MM.1S (cell line): ENCODE measurements at regions not wholly inside any gene's neighbourhood (a gene's known extent, or its start where the extent isn't known, plus 50 kb on each side); places are given as distances from the start of the nearest gene placed in this dataset.
"Not testable (repeated sequence)": the region's sequence is repeated elsewhere in the genome, so short reads cannot be mapped to it uniquely, and the experiment has no call there.

Experiments used
- DNase-seq: peaks from one replicate; pipeline ENCODE4 v3.0.0-alpha.2; 2015
- H2AFZ ChIP-seq: fragments of 300-600 bp; sonication (generic); 2 replicates; pipeline ENCODE4 v1.6.0; 2016; ENCODE audit warnings: antibody characterized with exemption, low read length
- H3F3A ChIP-seq: fragments of 300-600 bp; sonication (generic); 2 replicates; pipeline ENCODE4 v1.6.1; 2016; ENCODE audit warnings: mild to moderate bottlenecking, antibody characterized with exemption, low read length, moderate library complexity, mixed read lengths; ENCODE audit not compliant: insufficient read depth
- H3K27ac ChIP-seq: fragments of 300-600 bp; sonication (generic); 2 replicates; pipeline ENCODE4 v1.5.1; 2016; ENCODE audit warnings: mild to moderate bottlenecking, low read length
- H3K27me3 ChIP-seq: fragments of 300-600 bp; sonication (generic); replicated peaks from 2 replicates; pipeline ENCODE4 v1.6.0; 2016; ENCODE audit warnings: low read length; ENCODE audit not compliant: insufficient read depth
- H3K36me3 ChIP-seq: fragments of 300-600 bp; sonication (generic); replicated peaks from 2 replicates; pipeline ENCODE4 v1.6.1; 2016; ENCODE audit warnings: mild to moderate bottlenecking, low read length, mixed read lengths; ENCODE audit not compliant: insufficient read depth
- H3K4me1 ChIP-seq: fragments of 300-600 bp; sonication (generic); 2 replicates; pipeline ENCODE4 v1.6.1; 2016; ENCODE audit warnings: low read length, mixed read lengths
- H3K4me2 ChIP-seq: fragments of 300-600 bp; sonication (generic); 2 replicates; pipeline ENCODE4 v1.6.0; 2016; ENCODE audit warnings: low read depth, low read length
- H3K4me3 ChIP-seq: fragments of 300-600 bp; sonication (generic); 2 replicates; pipeline ENCODE4 v1.5.1; 2016; ENCODE audit warnings: low read length, mixed read lengths
- H3K79me2 ChIP-seq: fragments of 300-600 bp; sonication (generic); 2 replicates; pipeline ENCODE4 v1.6.1; 2016; ENCODE audit warnings: mixed run types, low read length, mixed read lengths
- H3K9ac ChIP-seq: fragments of 300-600 bp; sonication (generic); 2 replicates; pipeline ENCODE4 v1.6.1; 2016; ENCODE audit warnings: low read length, mixed read lengths
- H3K9me2 ChIP-seq: fragments of 300-600 bp; sonication (generic); replicated peaks from 2 replicates; pipeline ENCODE4 v1.6.1; 2016; ENCODE audit warnings: mild to moderate bottlenecking, low read length, mixed read lengths; ENCODE audit not compliant: insufficient read depth
- H3K9me3 ChIP-seq: fragments of 300-600 bp; sonication (generic); replicated peaks from 2 replicates; pipeline ENCODE4 v1.6.1; 2016; ENCODE audit warnings: mild to moderate bottlenecking, low read length, mixed read lengths; ENCODE audit not compliant: insufficient read depth
- H4K20me1 ChIP-seq: fragments of 300-600 bp; sonication (generic); 2 replicates; pipeline ENCODE4 v1.6.1; 2016; ENCODE audit warnings: mild to moderate bottlenecking, low read length, moderate library complexity, mixed read lengths; ENCODE audit not compliant: insufficient read depth
- EZH2 ChIP-seq: fragments of 300-600 bp; sonication (generic); optimal IDR thresholded peaks from 2 replicates; pipeline ENCODE3; 2017; ENCODE audit warnings: low read depth, mild to moderate bottlenecking, antibody characterized with exemption, low read length, mixed read lengths
- EZH2phosphoT487 ChIP-seq: fragments of 300-600 bp; sonication (generic); IDR thresholded peaks from 2 replicates; pipeline ENCODE4 v1.6.1; 2018; ENCODE audit warnings: antibody characterized with exemption, low read length
- TF ChIP-seq, protein P1 (sequence below): fragments of 300-600 bp; sonication (generic); IDR thresholded peaks from 2 replicates; pipeline ENCODE4 v1.5.1; 2016; ENCODE audit warnings: antibody characterized with exemption, low read length, mixed read lengths

DNA sequence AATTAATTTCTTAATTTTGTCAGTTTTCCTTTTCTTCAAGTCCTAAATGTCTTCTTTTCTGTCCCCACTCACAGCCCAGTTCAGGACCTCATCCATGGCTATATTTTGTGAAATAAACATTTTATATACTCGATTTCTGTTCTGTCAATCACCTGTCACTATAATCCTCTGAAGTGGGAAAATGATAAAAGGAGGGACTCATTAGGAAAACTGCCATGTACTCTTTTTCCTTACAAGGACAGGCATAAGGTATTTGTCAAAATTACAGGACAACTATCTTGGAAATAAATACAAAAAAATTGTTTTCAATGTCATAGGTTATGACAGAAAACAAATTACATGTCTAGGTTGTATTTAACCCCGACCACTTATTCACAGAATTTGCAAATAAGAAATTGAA lies 240.1 kb upstream of the CBLB start:
- H3K79me2 ChIP-seq: no peaks in the 10 kb centered on the region
- H3F3A ChIP-seq: no peaks in the 10 kb centered on the region
- no peaks in the 10 kb centered on the region for H3K36me3 ChIP-seq
- no peaks in the 10 kb centered on the region for H3K27me3 ChIP-seq
- H3K9me2 ChIP-seq: no peaks in the 10 kb centered on the region
- H3K4me1 ChIP-seq: no peaks in the 10 kb centered on the region
- H3K4me3 ChIP-seq: no peak overlapping the region
- TF ChIP-seq, protein P1, sequence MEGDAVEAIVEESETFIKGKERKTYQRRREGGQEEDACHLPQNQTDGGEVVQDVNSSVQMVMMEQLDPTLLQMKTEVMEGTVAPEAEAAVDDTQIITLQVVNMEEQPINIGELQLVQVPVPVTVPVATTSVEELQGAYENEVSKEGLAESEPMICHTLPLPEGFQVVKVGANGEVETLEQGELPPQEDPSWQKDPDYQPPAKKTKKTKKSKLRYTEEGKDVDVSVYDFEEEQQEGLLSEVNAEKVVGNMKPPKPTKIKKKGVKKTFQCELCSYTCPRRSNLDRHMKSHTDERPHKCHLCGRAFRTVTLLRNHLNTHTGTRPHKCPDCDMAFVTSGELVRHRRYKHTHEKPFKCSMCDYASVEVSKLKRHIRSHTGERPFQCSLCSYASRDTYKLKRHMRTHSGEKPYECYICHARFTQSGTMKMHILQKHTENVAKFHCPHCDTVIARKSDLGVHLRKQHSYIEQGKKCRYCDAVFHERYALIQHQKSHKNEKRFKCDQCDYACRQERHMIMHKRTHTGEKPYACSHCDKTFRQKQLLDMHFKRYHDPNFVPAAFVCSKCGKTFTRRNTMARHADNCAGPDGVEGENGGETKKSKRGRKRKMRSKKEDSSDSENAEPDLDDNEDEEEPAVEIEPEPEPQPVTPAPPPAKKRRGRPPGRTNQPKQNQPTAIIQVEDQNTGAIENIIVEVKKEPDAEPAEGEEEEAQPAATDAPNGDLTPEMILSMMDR: no peak
- no peak for TF ChIP-seq EZH2phosphoT487
- no peak for TF ChIP-seq EZH2
- no peak overlapping the region for H3K4me2 ChIP-seq
- no peak overlapping the region for H3K9ac ChIP-seq
- no peak overlapping the region for H3K27ac ChIP-seq
- H2AFZ ChIP-seq: no peak overlapping the region
- no peaks in the 10 kb centered on the region for H4K20me1 ChIP-seq
- DNase-seq: no peak
- no peaks in the 10 kb centered on the region for H3K9me3 ChIP-seq

DNA sequence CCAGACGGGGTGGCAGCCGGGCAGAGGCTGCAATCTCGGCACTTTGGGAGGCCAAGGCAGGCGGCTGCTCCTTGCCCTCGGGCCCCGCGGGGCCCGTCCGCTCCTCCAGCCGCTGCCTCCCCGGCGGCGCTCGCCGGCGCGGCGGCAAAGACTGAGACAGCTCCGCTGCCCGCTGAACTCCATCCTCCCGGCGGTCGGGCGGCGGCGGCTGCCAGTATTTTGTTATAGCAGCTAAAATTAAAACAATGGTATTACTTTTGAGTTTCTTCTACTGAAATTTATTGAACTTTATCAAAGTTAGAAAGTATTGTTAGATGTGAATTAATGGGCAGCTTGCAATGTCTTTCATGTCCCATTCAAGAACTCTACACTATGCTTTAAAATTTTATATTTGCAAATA lies 243.7 kb upstream of the CBLB start:
- not testable (repeated sequence) for H3K9ac ChIP-seq, H3K79me2 ChIP-seq, H3K4me3 ChIP-seq, H3K4me1 ChIP-seq, H3K9me3 ChIP-seq, H3K27me3 ChIP-seq, H3K9me2 ChIP-seq, H3F3A ChIP-seq, DNase-seq, H2AFZ ChIP-seq, H3K36me3 ChIP-seq, H3K4me2 ChIP-seq, H3K27ac ChIP-seq, H4K20me1 ChIP-seq

- H3K9ac ChIP-seq: no peak overlapping the region
- no peak overlapping the region for H2AFZ ChIP-seq
- no peaks in the 10 kb centered on the region for H3K27me3 ChIP-seq
- no peak overlapping the region for H3K4me3 ChIP-seq
- DNase-seq: no peak
- H3F3A ChIP-seq: no peaks in the 10 kb centered on the region
- TF ChIP-seq EZH2phosphoT487 (no peak), EZH2 (no peak)
- TF ChIP-seq, protein P1: no peak
- H3K9me3 ChIP-seq: no peaks in the 10 kb centered on the region
- no peak overlapping the region for H3K4me2 ChIP-seq
- H3K27ac ChIP-seq: no peak overlapping the region
- H3K4me1 ChIP-seq: no peaks in the 10 kb centered on the region
- H3K36me3 ChIP-seq: no peaks in the 10 kb centered on the region
- no peaks in the 10 kb centered on the region for H4K20me1 ChIP-seq
- no peaks in the 10 kb centered on the region for H3K9me2 ChIP-seq
- H3K79me2 ChIP-seq: no peaks in the 10 kb centered on the region
Observed at GRCh38 chr3:106113747-106114146, 244.9 kb upstream of the CBLB start.

DNA sequence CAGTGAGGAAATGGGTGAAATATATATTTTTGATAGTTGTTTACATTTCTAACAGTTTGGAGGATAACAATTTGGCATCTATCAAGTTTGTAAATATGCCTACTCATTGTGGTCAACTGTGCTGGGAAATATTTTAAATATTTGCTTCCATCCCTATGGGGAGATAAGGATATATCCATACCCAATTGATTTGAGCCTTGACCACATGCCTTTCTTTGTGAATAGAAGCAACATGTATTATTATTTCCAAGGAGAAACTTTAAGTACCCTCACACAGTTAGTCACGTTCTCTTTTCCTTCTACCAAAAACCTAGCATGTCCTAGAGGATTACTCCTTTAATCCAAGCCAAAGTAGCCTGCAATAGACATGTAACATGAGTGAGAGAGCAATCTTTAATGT lies 245.4 kb upstream of the CBLB start:
- no peak overlapping the region for H2AFZ ChIP-seq
- no peak overlapping the region for H3K4me2 ChIP-seq
- H3K4me3 ChIP-seq: no peak overlapping the region
- H3F3A ChIP-seq: no peaks in the 10 kb centered on the region
- no peak overlapping the region for H3K9ac ChIP-seq
- no peak overlapping the region for H3K27ac ChIP-seq
- H3K79me2 ChIP-seq: no peaks in the 10 kb centered on the region
- no peaks in the 10 kb centered on the region for H3K4me1 ChIP-seq
- TF ChIP-seq EZH2 (no peak), EZH2phosphoT487 (no peak)
- TF ChIP-seq, protein P1: no peak
- H3K9me3 ChIP-seq: no peaks in the 10 kb centered on the region
- no peaks in the 10 kb centered on the region for H3K36me3 ChIP-seq
- no peaks in the 10 kb centered on the region for H3K27me3 ChIP-seq
- DNase-seq: no peak
- H4K20me1 ChIP-seq: no peaks in the 10 kb centered on the region
- H3K9me2 ChIP-seq: no peaks in the 10 kb centered on the region
